ENCODE measurements at regions not wholly inside any gene's neighbourhood (a gene's known extent, or its start where the extent isn't known, plus 50 kb on each side); places are given as distances from the start of the nearest gene placed in this dataset.

DNA sequence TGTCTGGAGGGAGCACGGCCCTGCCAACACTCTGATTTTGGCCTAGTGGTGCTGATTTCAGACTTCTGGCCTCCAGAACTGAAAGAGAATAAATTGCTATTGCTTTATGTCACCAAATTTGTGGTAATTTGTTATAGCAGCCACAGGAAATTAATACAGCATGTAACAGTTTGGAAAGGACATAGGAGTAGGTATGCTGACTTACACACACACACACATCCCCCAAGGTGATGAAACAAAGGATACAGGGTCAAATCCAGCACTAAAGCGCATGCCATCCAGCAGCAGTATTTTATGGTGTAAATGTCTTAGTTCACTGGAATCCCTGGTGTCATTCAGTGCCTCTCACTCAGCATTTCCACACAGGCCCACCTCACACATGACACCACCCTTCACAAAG, 72.2 kb upstream of the MAN1A2 start:
- no peaks in the 10 kb centered on the region for H3K9me3 ChIP-seq
- H3K4me3 ChIP-seq, result no peak overlapping the region
- H3K27ac ChIP-seq (replicated peaks in 1 of 4), result no peak overlapping the region
- WGBS, result 94% methylated on average over 2 of the region's 2 CpGs
- H3K36me3 ChIP-seq, result no peaks in the 10 kb centered on the region
- no peak for DNase-seq (ENCODE audit: extremely low spot score)
- H3K4me1 ChIP-seq, result no peaks in the 10 kb centered on the region
- H3K27me3 ChIP-seq, result no peaks in the 10 kb centered on the region
- intact Hi-C loops (cut with DNase I), result no loop called here
- TF ChIP-seq POLR2A (IDR thresholded peaks at IDR 0.05; ENCODE audit: low read depth), result no peak
- no peak for TF ChIP-seq EP300 (IDR thresholded peaks at IDR 0.05)
- TF ChIP-seq POLR2AphosphoS5 (IDR thresholded peaks at IDR 0.05), result no peak
- no peak for TF ChIP-seq CTCF (IDR thresholded peaks at IDR 0.05)

GRCh38 chr1:117290890-117291289, 76.4 kb upstream of the MAN1A2 start:
- no peaks in the 10 kb centered on the region for H3K4me1 ChIP-seq
- no peak for DNase-seq (ENCODE audit: extremely low spot score)
- no peaks in the 10 kb centered on the region for H3K27me3 ChIP-seq
- no peaks in the 10 kb centered on the region for H3K9me3 ChIP-seq
- TF ChIP-seq POLR2AphosphoS5 (IDR thresholded peaks at IDR 0.05), result no peak
- TF ChIP-seq POLR2A (IDR thresholded peaks at IDR 0.05; ENCODE audit: low read depth), result no peak
- no peak for TF ChIP-seq EP300 (IDR thresholded peaks at IDR 0.05)
- no peak for TF ChIP-seq CTCF (IDR thresholded peaks at IDR 0.05)
- no peak overlapping the region for H3K4me3 ChIP-seq
- no peak overlapping the region for H3K27ac ChIP-seq (replicated peaks in 1 of 4)
- intact Hi-C loops (cut with DNase I), result no loop called here
- no peaks in the 10 kb centered on the region for H3K36me3 ChIP-seq

GRCh38 chr1:117289316-117289870, 77.9 kb upstream of the MAN1A2 start:
- no peaks in the 10 kb centered on the region for H3K27me3 ChIP-seq
- H3K4me3 ChIP-seq, result no peak overlapping the region
- H3K9me3 ChIP-seq, result no peaks in the 10 kb centered on the region
- no peaks in the 10 kb centered on the region for H3K36me3 ChIP-seq
- no peak for TF ChIP-seq POLR2A (IDR thresholded peaks at IDR 0.05; ENCODE audit: low read depth)
- no peak for TF ChIP-seq CTCF (IDR thresholded peaks at IDR 0.05)
- TF ChIP-seq POLR2AphosphoS5 (IDR thresholded peaks at IDR 0.05), result no peak
- no peak for TF ChIP-seq EP300 (IDR thresholded peaks at IDR 0.05)
- intact Hi-C loops (cut with DNase I), result loop anchor here (10.0 kb wide), 1 partner anchor 225 kb away; the partner anchor contains the start of gene TTF2
- DNase-seq (ENCODE audit: extremely low spot score), result no peak
- H3K4me1 ChIP-seq, result no peaks in the 10 kb centered on the region
- H3K27ac ChIP-seq (replicated peaks in 1 of 4), result no peak overlapping the region
- 71% methylated on average over 3 of the region's 3 CpGs for WGBS

DNA sequence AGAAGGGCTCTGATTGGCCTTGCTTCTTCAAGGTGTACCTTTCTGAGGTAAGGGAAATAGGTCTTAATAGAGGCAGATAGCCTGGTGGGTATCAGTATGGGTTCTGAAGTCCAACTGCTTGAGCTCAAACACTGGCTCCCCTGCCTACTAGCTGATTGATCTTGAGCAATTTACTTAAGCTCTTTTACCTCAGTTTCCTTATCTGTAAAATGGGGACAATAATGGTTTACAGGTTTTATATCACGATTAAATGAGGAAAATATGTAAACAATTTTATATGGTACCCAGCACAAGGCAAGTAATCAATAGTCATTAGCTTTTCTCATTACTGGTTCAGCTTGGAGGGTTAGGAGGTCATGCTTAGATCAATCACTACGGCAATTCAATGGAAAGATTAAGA, 75.8 kb upstream of the VTCN1 start:
- Histone ChIP-seq H3K36me3 (no peaks in the 10 kb centered on the region), H3K4me1 (no peaks in the 10 kb centered on the region), H3K27ac (replicated peaks in 1 of 4) (no peak overlapping the region), H3K27me3 (no peaks in the 10 kb centered on the region), H3K9me3 (no peaks in the 10 kb centered on the region), H3K4me3 (no peak overlapping the region)
- no peak for DNase-seq (ENCODE audit: extremely low spot score)
- no peak for TF ChIP-seq POLR2A (IDR thresholded peaks at IDR 0.05; ENCODE audit: low read depth)
- TF ChIP-seq CTCF (IDR thresholded peaks at IDR 0.05), result no peak
- 95% methylated on average over 2 of the region's 2 CpGs for WGBS
- intact Hi-C loops (cut with DNase I), result loop anchor here (10.0 kb wide), 1 partner anchor 222 kb away; the partner anchor contains the start of gene TTF2

DNA sequence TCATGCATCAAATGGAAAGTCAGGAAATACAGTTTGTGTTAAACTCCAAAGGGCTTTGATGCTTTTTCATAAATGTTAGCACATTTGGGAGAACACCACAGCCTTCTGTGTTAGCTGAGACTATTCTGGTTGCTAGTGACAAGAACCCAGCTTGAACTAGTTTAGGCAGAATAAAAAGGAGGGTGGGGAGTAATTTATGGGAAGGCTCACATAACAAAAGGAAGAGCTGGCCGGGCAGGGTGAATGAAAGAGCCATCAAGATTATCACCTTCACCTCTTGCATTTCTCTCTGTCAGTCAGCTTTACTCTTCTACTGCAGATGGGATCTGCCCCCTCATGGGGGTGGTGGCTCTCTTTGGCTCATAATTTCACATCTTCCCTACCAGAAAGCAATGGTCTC, 75.4 kb upstream of the VTCN1 start:
- no peak for DNase-seq (ENCODE audit: extremely low spot score)
- Histone ChIP-seq H3K4me1 (no peaks in the 10 kb centered on the region), H3K36me3 (no peaks in the 10 kb centered on the region), H3K27me3 (no peaks in the 10 kb centered on the region), H3K4me3 (no peak overlapping the region), H3K27ac (replicated peaks in 1 of 4) (no peak overlapping the region), H3K9me3 (no peaks in the 10 kb centered on the region)
- intact Hi-C loops (cut with DNase I), result loop anchor here (10.0 kb wide), 1 partner anchor 221 kb away; the partner anchor contains the start of gene TTF2
- 39% methylated on average over 1 of the region's 1 CpG for WGBS
- TF ChIP-seq POLR2A (IDR thresholded peaks at IDR 0.05; ENCODE audit: low read depth) (no peak), CTCF (IDR thresholded peaks at IDR 0.05) (no peak), POLR2AphosphoS5 (IDR thresholded peaks at IDR 0.05) (no peak), EP300 (IDR thresholded peaks at IDR 0.05) (no peak)

All from esophagus muscularis mucosa (tissue), 4 donors.